Hepatocyte (in vitro differentiated cells): ENCODE measurements at regions not wholly inside any gene's neighbourhood (a gene's known extent, or its start where the extent isn't known, plus 50 kb on each side); places are given as distances from the start of the nearest gene placed in this dataset.

Experiments
- CTCF ChIP-seq: fragments of 200-600 bp; sonication (generic); IDR thresholded peaks from 2 replicates; pipeline ENCODE4 v1.5.1; 2016; ENCODE audit warnings: antibody characterized with exemption, mild to moderate bottlenecking; ENCODE audit not compliant: poor library complexity
- EZH2 ChIP-seq: fragments of 200-600 bp; sonication (generic); IDR thresholded peaks from 2 replicates; pipeline ENCODE4 v1.6.1; 2016; ENCODE audit warnings: antibody characterized with exemption, mild to moderate bottlenecking, borderline replicate concordance

- TF ChIP-seq CTCF (no peak), EZH2 (no peak)
Observed at GRCh38 chr3:188062216-188062615, 91.7 kb upstream of the LPP start.
